HEK293 (cell line): ENCODE measurements at regions not wholly inside any gene's neighbourhood (a gene's known extent, or its start where the extent isn't known, plus 50 kb on each side); places are given as distances from the start of the nearest gene placed in this dataset.

Experiments
- CTCF ChIA-PET: fragments of 350-600 bp; formaldehyde crosslinking; extraction: SDS; loops from one replicate; lab custom pipeline; 2021; ENCODE audit warnings: antibody characterized with exemption; lab: Yijun Ruan, JAX
- POLR2A ChIA-PET: fragments of 300-600 bp; formaldehyde crosslinking; extraction: SDS; loops from one replicate; lab custom pipeline; 2020; ENCODE audit warnings: antibody characterized with exemption, inconsistent platforms; lab: Yijun Ruan, JAX
- H3K27ac ChIP-seq: fragments of 200-500 bp; sonication (Bioruptor generic); 2 replicates; pipeline ENCODE4 v1.5.1; 2014; ENCODE audit warnings: low read depth, low read length, control low read depth, inconsistent platforms; ENCODE audit errors: extremely low read depth
- H3K36me3 ChIP-seq, 2 experiments: fragments of 200-500 bp in 1 of 2; sonication (Bioruptor generic) in 1 of 2; 1 replicate in 1 of 2; 2 replicates in 1 of 2; pipeline ENCODE4 v1.5.1; 2014 to 2017; ENCODE audit warnings: inconsistent platforms in 2 of 2, low read length in 2 of 2; ENCODE audit not compliant: control insufficient read depth in 2 of 2, insufficient read depth in 1 of 2
- H3K4me1 ChIP-seq: fragments of 200-500 bp; sonication (Bioruptor generic); 2 replicates; pipeline ENCODE4 v1.5.1; 2014; ENCODE audit warnings: mild to moderate bottlenecking, low read length, inconsistent platforms; ENCODE audit not compliant: control insufficient read depth, insufficient read depth
- H3K4me3 ChIP-seq: 2 replicates; pipeline ENCODE4 v1.5.1; 2011; ENCODE audit warnings: low read depth, mild to moderate bottlenecking, control low read depth, low read length, moderate library complexity
- H3K9me3 ChIP-seq: fragments of 200-500 bp; sonication (Bioruptor generic); 2 replicates; pipeline ENCODE4 v1.5.1; 2014; ENCODE audit warnings: low read depth, low read length, inconsistent platforms; ENCODE audit not compliant: control insufficient read depth, insufficient read depth
- GLIS2 ChIP-seq: fragments of 450-650 bp; formaldehyde crosslinking; IDR thresholded peaks from 2 replicates; pipeline ENCODE4 v1.5.1; 2016; ENCODE audit warnings: missing biosample characterization, missing genetic modification characterization
- OVOL3 ChIP-seq: fragments of 450-650 bp; formaldehyde crosslinking; IDR thresholded peaks from 2 replicates; pipeline ENCODE4 v1.5.1; 2016; ENCODE audit warnings: missing biosample characterization, missing genetic modification characterization
- TSHZ1 ChIP-seq: fragments of 450-650 bp; formaldehyde crosslinking; IDR thresholded peaks from 2 replicates; pipeline ENCODE4 v1.5.1; 2016; ENCODE audit warnings: missing biosample characterization, missing genetic modification characterization, borderline replicate concordance
- ZBTB1 ChIP-seq: fragments of 450-650 bp; formaldehyde crosslinking; IDR thresholded peaks from 2 replicates; pipeline ENCODE4 v1.5.1; 2016; ENCODE audit warnings: missing biosample characterization, missing genetic modification characterization
- ZBTB20 ChIP-seq: fragments of 450-650 bp; formaldehyde crosslinking; IDR thresholded peaks from 2 replicates; pipeline ENCODE4 v1.5.1; 2016; ENCODE audit warnings: missing biosample characterization, missing genetic modification characterization
- ZBTB21 ChIP-seq: fragments of 450-650 bp; formaldehyde crosslinking; IDR thresholded peaks from 2 replicates; pipeline ENCODE4 v1.5.1; 2017; ENCODE audit warnings: missing biosample characterization, missing genetic modification characterization
- ZFP3 ChIP-seq: fragments of 450-650 bp; formaldehyde crosslinking; IDR thresholded peaks from 2 replicates; pipeline ENCODE4 v1.5.1; 2016; ENCODE audit warnings: low read depth, missing biosample characterization, missing genetic modification characterization
- ZNF133 ChIP-seq: fragments of 450-650 bp; formaldehyde crosslinking; IDR thresholded peaks from 2 replicates; pipeline ENCODE4 v1.5.1; 2016; ENCODE audit warnings: missing biosample characterization, missing genetic modification characterization
- ZNF138 ChIP-seq: fragments of 450-650 bp; formaldehyde crosslinking; IDR thresholded peaks from 2 replicates; pipeline ENCODE4 v1.5.1; 2016; ENCODE audit warnings: missing biosample characterization, missing genetic modification characterization, borderline replicate concordance
- ZNF140 ChIP-seq: fragments of 450-650 bp; formaldehyde crosslinking; IDR thresholded peaks from 2 replicates; pipeline ENCODE4 v1.5.1; 2016; ENCODE audit warnings: missing biosample characterization, missing genetic modification characterization
- ZNF174 ChIP-seq: fragments of 450-650 bp; formaldehyde crosslinking; IDR thresholded peaks from 2 replicates; pipeline ENCODE4 v1.5.0; 2017; ENCODE audit warnings: missing biosample characterization, mild to moderate bottlenecking, missing genetic modification characterization
- ZNF266 ChIP-seq: fragments of 450-650 bp; formaldehyde crosslinking; IDR thresholded peaks from 2 replicates; pipeline ENCODE4 v1.5.1; 2016; ENCODE audit warnings: missing biosample characterization, missing genetic modification characterization, low read depth
- ZNF404 ChIP-seq: fragments of 450-650 bp; formaldehyde crosslinking; IDR thresholded peaks from 2 replicates; pipeline ENCODE4 v1.5.1; 2017; ENCODE audit warnings: missing biosample characterization, missing genetic modification characterization
- ZNF510 ChIP-seq: fragments of 450-650 bp; formaldehyde crosslinking; IDR thresholded peaks from 2 replicates; pipeline ENCODE4 v1.5.1; 2018; ENCODE audit warnings: mild to moderate bottlenecking, missing genetic modification characterization, missing biosample characterization; ENCODE audit not compliant: insufficient replicate concordance
- ZNF530 ChIP-seq: fragments of 450-650 bp; formaldehyde crosslinking; IDR thresholded peaks from 2 replicates; pipeline ENCODE4 v1.5.1; 2016; ENCODE audit warnings: low read depth, missing biosample characterization, missing genetic modification characterization
- ZNF701 ChIP-seq: fragments of 450-650 bp; formaldehyde crosslinking; IDR thresholded peaks from 2 replicates; pipeline ENCODE4 v1.5.1; 2016; ENCODE audit warnings: missing biosample characterization, missing genetic modification characterization
- ZNF785 ChIP-seq: fragments of 450-650 bp; formaldehyde crosslinking; IDR thresholded peaks from 2 replicates; pipeline ENCODE4 v1.5.1; 2016; ENCODE audit warnings: missing biosample characterization, missing genetic modification characterization
- ZNF837 ChIP-seq: fragments of 450-650 bp; formaldehyde crosslinking; IDR thresholded peaks from 2 replicates; pipeline ENCODE4 v1.5.1; 2016; ENCODE audit warnings: missing biosample characterization, missing genetic modification characterization
- TF ChIP-seq, protein P1 (sequence below): fragments of 450-650 bp; formaldehyde crosslinking; IDR thresholded peaks from 2 replicates; pipeline ENCODE4 v1.5.1; 2016; ENCODE audit warnings: missing biosample characterization, missing genetic modification characterization

- ChIA-PET POLR2A (no interaction called here), CTCF (no interaction called here)
- no peaks in the 10 kb centered on the region for H3K4me1 ChIP-seq
- no peak overlapping the region for H3K4me3 ChIP-seq
- no peak overlapping the region for H3K27ac ChIP-seq
- TF ChIP-seq ZNF837 (tag by site-specific recombination) (no peak), ZNF404 (no peak), ZBTB21 (tag by site-specific recombination) (no peak)
- H3K9me3 ChIP-seq, result no peaks in the 10 kb centered on the region
- H3K36me3 ChIP-seq, result no peaks in the 10 kb centered on the region
Observed at GRCh38 chr14:85789506-85789905, 259.6 kb downstream of the FLRT2 start.

GRCh38 chr14:85788470-85789233, 258.7 kb downstream of the FLRT2 start:
- no peak for TF ChIP-seq OVOL3 (tag by site-specific recombination)
- no peak overlapping the region for H3K4me3 ChIP-seq
- no peaks in the 10 kb centered on the region for H3K4me1 ChIP-seq
- no peak overlapping the region for H3K27ac ChIP-seq
- ChIA-PET POLR2A (no interaction called here), CTCF (interaction anchor here (0.6 kb wide), 1 partner anchor 134 kb away, joined by 5 read pairs; no protein-coding TSS in a partner anchor)
- H3K36me3 ChIP-seq, result no peaks in the 10 kb centered on the region
- no peaks in the 10 kb centered on the region for H3K9me3 ChIP-seq

DNA sequence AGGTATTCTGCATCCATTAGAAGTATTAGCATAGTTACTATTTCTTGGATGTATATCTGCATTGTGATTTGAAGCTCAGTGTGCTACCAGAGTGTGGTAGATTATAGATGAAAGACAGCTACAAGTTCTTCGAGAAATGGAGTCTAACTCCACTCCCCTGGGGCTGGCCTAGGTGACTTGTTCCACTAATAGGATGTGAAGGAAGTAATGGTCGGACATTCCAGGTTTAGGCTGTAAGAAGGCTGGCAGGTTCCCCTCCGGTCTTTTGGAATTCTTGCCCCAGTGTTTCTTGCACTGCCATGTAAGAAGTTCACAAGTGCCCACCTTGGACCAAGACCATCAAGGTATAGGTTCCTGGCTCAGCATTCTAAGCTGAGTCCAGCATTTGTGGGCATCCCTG, 236.4 kb downstream of the FLRT2 start:
- no peak for TF ChIP-seq ZNF266 (tag by site-specific recombination)
- no peak for TF ChIP-seq GLIS2 (tag by site-specific recombination)
- no peak for TF ChIP-seq ZNF133 (tag by site-specific recombination)
- TF ChIP-seq ZNF530, result no peak
- TF ChIP-seq ZNF174 (tag by site-specific recombination), result no peak
- TF ChIP-seq ZNF510 (tag by site-specific recombination), result no peak
- TF ChIP-seq ZNF138 (tag by site-specific recombination), result no peak
- TF ChIP-seq ZNF701 (tag by site-specific recombination), result no peak
- TF ChIP-seq, protein P1, sequence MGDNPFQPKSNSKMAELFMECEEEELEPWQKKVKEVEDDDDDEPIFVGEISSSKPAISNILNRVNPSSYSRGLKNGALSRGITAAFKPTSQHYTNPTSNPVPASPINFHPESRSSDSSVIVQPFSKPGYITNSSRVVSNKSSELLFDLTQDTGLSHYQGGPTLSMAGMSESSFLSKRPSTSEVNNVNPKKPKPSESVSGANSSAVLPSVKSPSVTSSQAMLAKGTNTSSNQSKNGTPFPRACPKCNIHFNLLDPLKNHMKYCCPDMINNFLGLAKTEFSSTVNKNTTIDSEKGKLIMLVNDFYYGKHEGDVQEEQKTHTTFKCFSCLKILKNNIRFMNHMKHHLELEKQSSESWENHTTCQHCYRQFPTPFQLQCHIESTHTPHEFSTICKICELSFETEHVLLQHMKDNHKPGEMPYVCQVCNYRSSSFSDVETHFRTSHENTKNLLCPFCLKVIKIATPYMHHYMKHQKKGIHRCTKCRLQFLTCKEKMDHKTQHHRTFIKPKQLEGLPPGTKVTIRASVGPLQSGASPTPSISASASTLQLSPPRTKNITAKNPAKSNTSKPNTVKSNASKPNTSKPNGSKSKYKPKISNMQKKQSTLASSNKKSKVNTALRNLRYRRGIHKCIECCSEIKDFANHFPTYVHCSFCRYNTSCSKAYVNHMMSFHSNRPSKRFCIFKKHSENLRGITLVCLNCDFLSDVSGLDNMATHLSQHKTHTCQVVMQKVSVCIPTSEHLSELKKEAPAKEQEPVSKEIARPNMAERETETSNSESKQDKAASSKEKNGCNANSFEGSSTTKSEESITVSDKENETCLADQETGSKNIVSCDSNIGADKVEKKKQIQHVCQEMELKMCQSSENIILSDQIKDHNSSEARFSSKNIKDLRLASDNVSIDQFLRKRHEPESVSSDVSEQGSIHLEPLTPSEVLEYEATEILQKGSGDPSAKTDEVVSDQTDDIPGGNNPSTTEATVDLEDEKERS (tag by site-specific recombination), result no peak
- no peak for TF ChIP-seq ZBTB1 (tag by site-specific recombination)
- no peak for TF ChIP-seq ZFP3 (tag by site-specific recombination)
- no peak for TF ChIP-seq ZNF140
- no peaks in the 10 kb centered on the region for H3K4me1 ChIP-seq
- no peak overlapping the region for H3K27ac ChIP-seq
- no peaks in the 10 kb centered on the region for H3K36me3 ChIP-seq
- H3K4me3 ChIP-seq, result no peak overlapping the region
- H3K9me3 ChIP-seq, result no peaks in the 10 kb centered on the region
- ChIA-PET CTCF (no interaction called here), POLR2A (no interaction called here)

GRCh38 chr14:85764822-85765221, 234.9 kb downstream of the FLRT2 start:
- POLR2A ChIA-PET, result no interaction called here
- CTCF ChIA-PET, result no interaction called here
- H3K4me3 ChIP-seq, result no peak overlapping the region
- H3K4me1 ChIP-seq, result no peaks in the 10 kb centered on the region
- H3K36me3 ChIP-seq, result no peaks in the 10 kb centered on the region
- no peaks in the 10 kb centered on the region for H3K9me3 ChIP-seq
- H3K27ac ChIP-seq, result no peak overlapping the region
- TF ChIP-seq, protein P1 (tag by site-specific recombination), result no peak
- TF ChIP-seq ZBTB20 (no peak), TSHZ1 (no peak), ZNF785 (no peak), GLIS2 (tag by site-specific recombination) (no peak)
